GM19324 (cell line): ENCODE measurements at regions not wholly inside any gene's neighbourhood (a gene's known extent, or its start where the extent isn't known, plus 50 kb on each side); places are given as distances from the start of the nearest gene placed in this dataset.
"Not testable (repeated sequence)": the region's sequence is repeated elsewhere in the genome, so short reads cannot be mapped to it uniquely, and the experiment has no call there.

Experiments
- ATAC-seq: cut with Tn5 transposase; IDR thresholded peaks from one replicate; pipeline ENCODE4 v1.9.1; 2021; ENCODE audit warnings: mild to moderate bottlenecking, moderate library complexity; ENCODE audit not compliant: unreplicated experiment, low FRiP score

- ATAC-seq: no peak
Measured at GRCh38 chr5:66234241-66234640, 90.1 kb downstream of the SREK1 start.

GRCh38 chr5:66238435-66238834 lies 94.3 kb downstream of the SREK1 start:
- ATAC-seq: no peak

GRCh38 chr5:66239034-66239433 lies 94.9 kb downstream of the SREK1 start:
- no peak for ATAC-seq

GRCh38 chr5:66241136-66241825 lies 97.2 kb downstream of the SREK1 start:
- no peak for ATAC-seq

GRCh38 chr5:66242050-66242715 lies 98.1 kb downstream of the SREK1 start:
- ATAC-seq: no peak

GRCh38 chr5:66246608-66247007 lies 102.5 kb downstream of the SREK1 start:
- no peak for ATAC-seq

GRCh38 chr5:66247176-66247960 lies 103.3 kb downstream of the SREK1 start:
- ATAC-seq: no peak

- ATAC-seq: no peak
Measured at GRCh38 chr5:66248874-66249273, 104.8 kb downstream of the SREK1 start.

GRCh38 chr5:66249920-66250319 lies 105.8 kb downstream of the SREK1 start:
- no peak for ATAC-seq

GRCh38 chr5:66252849-66253248 lies 108.7 kb downstream of the SREK1 start:
- ATAC-seq: no peak

- no peak for ATAC-seq
Measured at GRCh38 chr5:66255714-66256113, 111.6 kb downstream of the SREK1 start.

GRCh38 chr5:66273121-66273520 lies 129.0 kb downstream of the SREK1 start:
- ATAC-seq: no peak

GRCh38 chr5:66276986-66277385 lies 132.9 kb downstream of the SREK1 start:
- no peak for ATAC-seq

- no peak for ATAC-seq
Measured at GRCh38 chr5:66277981-66278380, 133.9 kb downstream of the SREK1 start.

- ATAC-seq: no peak
Measured at GRCh38 chr5:66281294-66281693, 137.2 kb downstream of the SREK1 start.

- ATAC-seq: no peak
Measured at GRCh38 chr5:66284588-66285342, 140.7 kb downstream of the SREK1 start.

- ATAC-seq: no peak
Measured at GRCh38 chr5:66285343-66285922, 141.3 kb downstream of the SREK1 start.

- no peak for ATAC-seq
Measured at GRCh38 chr5:66291771-66292170, 147.7 kb downstream of the SREK1 start.

GRCh38 chr5:66293851-66294250 lies 149.8 kb downstream of the SREK1 start:
- not testable (repeated sequence) for ATAC-seq

GRCh38 chr5:66299463-66299862 lies 155.4 kb downstream of the SREK1 start:
- no peak for ATAC-seq
